ENCODE measurements at regions not wholly inside any gene's neighbourhood (a gene's known extent, or its start where the extent isn't known, plus 50 kb on each side); places are given as distances from the start of the nearest gene placed in this dataset.
A peak's percentile ranks its signal among the peaks of the same experiment; 100 is the strongest.

DNA sequence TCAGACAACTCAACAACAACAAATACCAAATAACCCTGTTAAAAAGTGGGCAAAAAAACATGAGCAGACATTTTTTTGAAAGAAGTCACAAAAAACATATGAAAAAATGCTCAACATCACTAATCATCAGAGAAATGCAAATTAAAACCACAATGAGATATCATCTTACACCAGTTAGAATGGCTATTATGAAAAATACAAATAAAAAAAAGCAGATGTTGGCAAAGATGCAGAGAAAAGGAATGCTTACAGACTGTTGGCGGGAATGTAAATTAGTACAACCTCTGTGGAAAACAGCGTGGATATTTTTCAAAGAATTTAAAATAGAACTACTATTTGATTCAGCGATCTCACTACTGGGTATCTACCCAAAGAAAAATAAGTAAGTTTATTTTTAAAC lies 114.0 kb downstream of the SLC38A4 start:
- no peak overlapping the region for H3K27ac ChIP-seq (ENCODE audit: low read depth in 1 of 2, low read length in 2 of 2)
- ATAC-seq (ENCODE audit: low FRiP score) (no peak), DNase-seq (no peak)
- H3K36me3 ChIP-seq (ENCODE audit: control insufficient read depth in 1 of 2, insufficient read depth in 2 of 2, low read length in 1 of 2), result no peaks in the 10 kb centered on the region
- 41 to 43% methylated on average over 3 of the region's 3 CpGs for WGBS, 2 donors
- no peaks in the 10 kb centered on the region for H3K27me3 ChIP-seq (ENCODE audit: control insufficient read depth in 1 of 2, insufficient read depth in 2 of 2, low read length in 1 of 2)
- no peaks in the 10 kb centered on the region for H3K4me1 ChIP-seq (ENCODE audit: control insufficient read depth in 1 of 2, insufficient read depth in 2 of 2, low read length in 2 of 2)
- no peak overlapping the region for H3K4me3 ChIP-seq (ENCODE audit: low read length in 2 of 2)
- no peaks in the 10 kb centered on the region for H3K9me3 ChIP-seq (ENCODE audit: control insufficient read depth, low read length)
- intact Hi-C loops (cut with DNase I), result no loop called here

DNA sequence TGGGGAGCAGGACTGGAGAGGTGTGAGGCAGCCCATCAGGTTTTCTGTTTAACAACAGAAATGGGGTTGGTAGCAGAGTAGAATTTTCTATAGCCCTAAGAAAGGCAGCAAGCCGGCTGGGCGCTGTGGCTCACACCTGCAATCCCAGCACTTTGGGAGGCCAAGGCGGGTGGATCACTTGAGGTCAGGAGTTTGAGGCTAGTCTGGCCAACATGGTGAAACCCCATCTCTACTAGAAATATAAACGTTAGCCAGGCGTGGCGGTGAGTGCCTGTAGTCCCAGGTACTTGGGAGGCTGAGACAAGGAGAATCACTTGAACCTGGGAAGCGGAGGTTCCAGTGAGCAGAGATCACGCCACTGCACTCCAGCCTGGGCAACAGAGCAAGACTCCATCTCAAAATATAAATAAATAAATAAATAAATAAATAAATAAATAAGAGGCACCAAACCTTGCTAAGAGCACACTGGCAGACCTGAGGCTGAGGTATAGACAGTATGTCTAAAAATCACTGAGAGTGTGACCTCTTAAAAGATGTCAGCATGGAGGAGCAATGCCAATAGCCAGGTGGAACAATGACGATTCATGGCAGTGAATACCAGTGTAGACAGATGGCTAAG lies 115.6 kb downstream of the SLC38A4 start:
- no peaks in the 10 kb centered on the region for H3K27me3 ChIP-seq (ENCODE audit: control insufficient read depth in 1 of 2, insufficient read depth in 2 of 2, low read length in 1 of 2)
- H3K4me1 ChIP-seq (ENCODE audit: control insufficient read depth in 1 of 2, insufficient read depth in 2 of 2, low read length in 2 of 2), result no peaks in the 10 kb centered on the region
- no peaks in the 10 kb centered on the region for H3K36me3 ChIP-seq (ENCODE audit: control insufficient read depth in 1 of 2, insufficient read depth in 2 of 2, low read length in 1 of 2)
- no peak overlapping the region for H3K27ac ChIP-seq (ENCODE audit: low read depth in 1 of 2, low read length in 2 of 2)
- DNase-seq, result no peak
- ATAC-seq (ENCODE audit: low FRiP score), result no peak
- no peak overlapping the region for H3K4me3 ChIP-seq (ENCODE audit: low read length in 2 of 2)
- intact Hi-C loops (cut with DNase I), result no loop called here
- no peaks in the 10 kb centered on the region for H3K9me3 ChIP-seq (ENCODE audit: control insufficient read depth, low read length)
- 89 to 95% methylated on average over 9 of the region's 9 CpGs for WGBS, 2 donors

DNA sequence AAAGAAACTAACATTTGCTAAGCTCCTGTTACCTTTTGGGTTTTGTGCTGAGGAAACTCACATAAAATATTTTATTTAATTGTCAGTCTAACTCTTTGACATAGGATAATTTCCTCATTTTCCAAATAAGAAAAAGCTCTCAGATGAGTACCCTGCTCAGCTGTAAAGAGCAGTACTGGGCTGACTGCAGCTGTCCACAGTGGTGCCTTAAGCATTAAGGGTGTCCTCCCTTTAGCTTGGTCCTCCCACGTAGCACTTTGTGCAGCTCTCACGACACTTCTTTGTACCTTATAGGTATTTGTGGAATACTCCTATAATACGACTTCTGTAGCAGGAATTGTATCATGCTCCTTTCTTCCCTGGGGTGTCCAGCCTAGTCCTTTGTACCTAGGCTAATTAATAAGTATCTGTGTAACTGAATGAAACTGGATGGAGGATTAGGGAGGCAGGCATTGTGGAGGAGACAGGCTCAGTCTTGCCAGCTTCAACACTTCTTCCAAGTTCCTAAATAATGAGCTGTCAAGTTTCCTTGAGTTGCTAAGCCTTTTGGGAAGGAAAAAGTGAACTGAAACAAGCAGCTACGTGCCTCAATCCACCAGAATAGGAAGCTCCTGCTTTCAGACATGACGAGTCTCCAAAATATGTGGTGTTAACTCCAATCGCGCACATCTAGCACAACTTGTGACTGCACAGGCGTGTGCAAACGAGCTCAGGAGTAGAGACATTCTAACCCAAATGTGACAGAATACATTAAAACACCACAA lies 123.0 kb downstream of the SLC38A4 start:
- no peak overlapping the region for H3K4me3 ChIP-seq (ENCODE audit: low read length in 2 of 2)
- H3K27ac ChIP-seq (ENCODE audit: low read depth in 1 of 2, low read length in 2 of 2), result peak overlapping the region in 1 of 2 donors; percentile 12
- intact Hi-C loops (cut with DNase I), result no loop called here
- WGBS, 2 donors, result 28 to 31% methylated on average over 9 of the region's 9 CpGs
- peak in 1 of 2 donors; percentile 50 for DNase-seq
- no peaks in the 10 kb centered on the region for H3K36me3 ChIP-seq (ENCODE audit: control insufficient read depth in 1 of 2, insufficient read depth in 2 of 2, low read length in 1 of 2)
- ATAC-seq (ENCODE audit: low FRiP score), result peak; percentile 65
- no peaks in the 10 kb centered on the region for H3K27me3 ChIP-seq (ENCODE audit: control insufficient read depth in 1 of 2, insufficient read depth in 2 of 2, low read length in 1 of 2)
- peaks cover 2% of the 10 kb centered on the region for H3K9me3 ChIP-seq (ENCODE audit: control insufficient read depth, low read length)
- peaks cover 0 to 2% of the 10 kb centered on the region in 2 donors for H3K4me1 ChIP-seq (ENCODE audit: control insufficient read depth in 1 of 2, insufficient read depth in 2 of 2, low read length in 2 of 2)

DNA sequence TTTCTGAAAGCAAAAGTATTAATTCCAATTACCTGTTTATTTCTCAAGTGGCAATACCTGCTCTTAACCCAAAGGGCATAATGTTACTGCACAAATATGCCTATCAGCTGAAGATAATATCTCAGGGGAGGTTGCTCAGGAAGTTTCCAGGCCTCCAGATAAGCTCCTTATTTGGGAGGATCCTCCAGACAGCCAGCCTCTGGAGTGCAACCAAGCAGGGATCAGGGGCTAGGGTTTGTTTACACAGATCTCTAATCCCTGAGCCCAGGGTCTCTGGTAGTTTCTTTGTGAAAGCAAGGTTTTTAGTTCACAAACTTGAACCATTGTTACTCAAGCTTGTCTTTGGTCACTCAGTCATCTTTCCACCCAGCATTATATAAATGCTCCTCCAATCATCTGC lies 124.4 kb downstream of the SLC38A4 start:
- Histone ChIP-seq H3K4me1 (ENCODE audit: control insufficient read depth in 1 of 2, insufficient read depth in 2 of 2, low read length in 2 of 2) (peaks cover 0 to 2% of the 10 kb centered on the region in 2 donors), H3K36me3 (ENCODE audit: control insufficient read depth in 1 of 2, insufficient read depth in 2 of 2, low read length in 1 of 2) (no peaks in the 10 kb centered on the region), H3K4me3 (ENCODE audit: low read length in 2 of 2) (no peak overlapping the region), H3K9me3 (ENCODE audit: control insufficient read depth, low read length) (peaks cover 6% of the 10 kb centered on the region), H3K27me3 (ENCODE audit: control insufficient read depth in 1 of 2, insufficient read depth in 2 of 2, low read length in 1 of 2) (no peaks in the 10 kb centered on the region), H3K27ac (ENCODE audit: low read depth in 1 of 2, low read length in 2 of 2) (no peak overlapping the region)
- ATAC-seq (ENCODE audit: low FRiP score), result no peak
- DNase-seq, result no peak
- intact Hi-C loops (cut with DNase I), result no loop called here

DNA sequence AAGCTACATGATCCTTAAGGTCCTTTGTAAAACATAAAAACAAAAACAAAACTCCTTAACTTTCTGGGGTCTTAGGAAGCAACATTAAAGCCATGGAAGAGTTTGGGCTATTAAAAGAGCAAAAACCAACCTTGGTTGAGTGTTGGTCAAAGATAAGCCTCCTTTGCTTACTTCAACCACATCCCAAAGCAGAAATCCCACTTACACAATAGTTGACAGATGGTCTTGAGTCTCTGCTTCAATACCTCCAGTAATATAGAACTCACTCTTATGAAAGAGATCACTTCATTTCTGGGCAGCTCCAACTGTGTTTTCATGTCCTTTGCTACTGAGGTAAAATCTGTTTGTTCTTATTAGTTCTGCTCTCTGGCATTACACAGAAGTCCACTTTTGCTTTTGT lies 125.8 kb downstream of the SLC38A4 start:
- ATAC-seq (ENCODE audit: low FRiP score), result no peak
- intact Hi-C loops (cut with DNase I), result no loop called here
- peaks cover 0 to 2% of the 10 kb centered on the region in 2 donors for H3K4me1 ChIP-seq (ENCODE audit: control insufficient read depth in 1 of 2, insufficient read depth in 2 of 2, low read length in 2 of 2)

DNA sequence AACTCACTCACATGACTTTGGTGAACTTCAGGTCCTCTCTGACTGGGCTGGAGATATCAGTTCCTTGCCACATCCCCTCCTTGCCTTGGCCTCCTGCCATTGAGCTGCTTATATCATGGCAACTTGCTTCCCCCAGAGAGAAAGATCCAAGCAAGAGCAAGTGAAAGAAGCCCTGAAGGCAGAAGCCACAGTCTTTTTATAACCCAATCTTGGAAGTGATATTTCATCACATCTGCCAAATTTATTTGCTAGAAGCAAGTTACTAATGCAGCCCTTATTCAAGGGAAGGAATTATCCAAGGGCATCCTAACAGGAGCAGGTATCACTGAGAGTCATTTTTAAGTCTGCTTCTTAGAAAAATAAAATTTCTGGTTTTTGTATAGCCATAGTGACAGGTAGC lies 127.8 kb downstream of the SLC38A4 start:
- H3K27me3 ChIP-seq (ENCODE audit: control insufficient read depth in 1 of 2, insufficient read depth in 2 of 2, low read length in 1 of 2), result no peaks in the 10 kb centered on the region
- no peaks in the 10 kb centered on the region for H3K36me3 ChIP-seq (ENCODE audit: control insufficient read depth in 1 of 2, insufficient read depth in 2 of 2, low read length in 1 of 2)
- peaks cover 6% of the 10 kb centered on the region for H3K9me3 ChIP-seq (ENCODE audit: control insufficient read depth, low read length)
- ATAC-seq (ENCODE audit: low FRiP score) (no peak), DNase-seq (no peak)
- H3K4me3 ChIP-seq (ENCODE audit: low read length in 2 of 2), result peak overlapping the region in 1 of 2 donors; percentile 18
- no peak overlapping the region for H3K27ac ChIP-seq (ENCODE audit: low read depth in 1 of 2, low read length in 2 of 2)
- peaks cover 0 to 1% of the 10 kb centered on the region in 2 donors for H3K4me1 ChIP-seq (ENCODE audit: control insufficient read depth in 1 of 2, insufficient read depth in 2 of 2, low read length in 2 of 2)
- intact Hi-C loops (cut with DNase I), result no loop called here

More for the DNA sequence above, 125.8 kb downstream of the SLC38A4 start:
- H3K27me3 ChIP-seq (ENCODE audit: control insufficient read depth in 1 of 2, insufficient read depth in 2 of 2, low read length in 1 of 2), result no peaks in the 10 kb centered on the region
- H3K27ac ChIP-seq (ENCODE audit: low read depth in 1 of 2, low read length in 2 of 2), result no peak overlapping the region
- no peak overlapping the region for H3K4me3 ChIP-seq (ENCODE audit: low read length in 2 of 2)
- peaks cover 6% of the 10 kb centered on the region for H3K9me3 ChIP-seq (ENCODE audit: control insufficient read depth, low read length)
- no peak for DNase-seq
- H3K36me3 ChIP-seq (ENCODE audit: control insufficient read depth in 1 of 2, insufficient read depth in 2 of 2, low read length in 1 of 2), result no peaks in the 10 kb centered on the region

DNA sequence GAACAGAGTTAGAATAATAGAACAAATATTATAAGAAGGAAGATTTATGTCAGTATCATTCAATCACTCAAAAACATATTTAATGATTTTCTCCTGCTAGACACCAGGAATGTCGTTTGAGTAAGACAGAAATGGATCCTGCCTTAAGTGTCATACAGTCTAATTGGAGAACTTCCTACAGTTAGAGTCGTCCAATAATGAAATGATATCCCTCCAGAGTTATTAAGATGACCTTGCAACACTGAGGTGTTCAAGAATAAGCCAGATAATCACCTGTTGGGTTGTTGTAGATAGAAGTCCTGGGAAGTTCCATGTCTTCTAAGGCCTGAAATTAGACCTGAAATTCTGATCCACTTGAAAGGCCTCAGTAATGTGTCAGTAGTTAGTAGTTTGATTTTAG lies 132.3 kb downstream of the SLC38A4 start:
- H3K27me3 ChIP-seq (ENCODE audit: control insufficient read depth in 1 of 2, insufficient read depth in 2 of 2, low read length in 1 of 2), result no peaks in the 10 kb centered on the region
- WGBS, 2 donors, result 33 to 45% methylated on average over 2 of the region's 2 CpGs
- H3K9me3 ChIP-seq (ENCODE audit: control insufficient read depth, low read length), result peaks cover 6% of the 10 kb centered on the region
- no peak for ATAC-seq (ENCODE audit: low FRiP score)
- no peaks in the 10 kb centered on the region for H3K36me3 ChIP-seq (ENCODE audit: control insufficient read depth in 1 of 2, insufficient read depth in 2 of 2, low read length in 1 of 2)
- no peak overlapping the region for H3K27ac ChIP-seq (ENCODE audit: low read depth in 1 of 2, low read length in 2 of 2)
- DNase-seq, result no peak
- intact Hi-C loops (cut with DNase I), result no loop called here
- no peak overlapping the region for H3K4me3 ChIP-seq (ENCODE audit: low read length in 2 of 2)
- no peaks in the 10 kb centered on the region for H3K4me1 ChIP-seq (ENCODE audit: control insufficient read depth in 1 of 2, insufficient read depth in 2 of 2, low read length in 2 of 2)

DNA sequence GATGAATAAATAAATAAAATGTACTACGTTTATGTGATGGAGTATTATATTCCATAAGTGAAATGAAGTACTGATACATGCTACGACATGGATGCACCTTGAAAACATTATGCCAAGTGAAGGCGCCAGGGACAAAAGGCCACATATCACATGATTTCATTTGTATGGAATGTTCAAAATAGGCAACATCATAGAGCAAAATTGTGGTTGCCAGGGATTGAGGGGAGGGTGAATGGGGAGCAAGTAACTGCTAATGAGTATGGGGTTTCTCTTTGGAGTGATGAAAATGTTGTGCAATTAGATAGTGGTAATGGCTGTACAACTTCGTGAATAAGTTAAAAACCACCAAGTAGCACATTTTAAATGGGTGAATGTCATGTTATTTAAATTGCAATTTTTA lies 132.8 kb downstream of the SLC38A4 start:
- no peaks in the 10 kb centered on the region for H3K4me1 ChIP-seq (ENCODE audit: control insufficient read depth in 1 of 2, insufficient read depth in 2 of 2, low read length in 2 of 2)
- H3K36me3 ChIP-seq (ENCODE audit: control insufficient read depth in 1 of 2, insufficient read depth in 2 of 2, low read length in 1 of 2), result no peaks in the 10 kb centered on the region
- H3K9me3 ChIP-seq (ENCODE audit: control insufficient read depth, low read length), result peaks cover 6% of the 10 kb centered on the region
- ATAC-seq (ENCODE audit: low FRiP score) (no peak), DNase-seq (no peak)
- no peak overlapping the region for H3K4me3 ChIP-seq (ENCODE audit: low read length in 2 of 2)
- H3K27ac ChIP-seq (ENCODE audit: low read depth in 1 of 2, low read length in 2 of 2), result no peak overlapping the region
- intact Hi-C loops (cut with DNase I), result no loop called here
- 45 to 52% methylated on average over 4 of the region's 4 CpGs for WGBS, 2 donors
- no peaks in the 10 kb centered on the region for H3K27me3 ChIP-seq (ENCODE audit: control insufficient read depth in 1 of 2, insufficient read depth in 2 of 2, low read length in 1 of 2)

DNA sequence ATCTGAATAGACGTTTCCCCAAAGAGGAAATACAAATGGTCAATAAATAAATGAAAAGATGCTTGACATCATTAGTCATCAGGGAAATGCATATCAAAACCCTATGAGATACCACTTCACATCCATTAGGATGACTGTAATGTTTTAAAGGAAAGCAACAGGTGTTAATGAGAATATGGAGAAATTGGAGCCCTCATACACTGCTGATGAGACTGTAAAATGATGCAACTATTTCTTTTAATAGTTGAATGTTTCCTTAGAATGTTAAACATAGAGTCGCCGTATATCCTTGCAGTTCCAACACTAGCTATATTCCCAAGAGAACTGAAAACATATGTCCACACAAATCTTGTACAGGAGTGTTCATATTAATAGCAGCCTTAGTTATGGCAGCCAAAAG lies 133.2 kb downstream of the SLC38A4 start:
- DNase-seq (no peak), ATAC-seq (ENCODE audit: low FRiP score) (no peak)
- H3K9me3 ChIP-seq (ENCODE audit: control insufficient read depth, low read length), result peaks cover 3% of the 10 kb centered on the region
- H3K36me3 ChIP-seq (ENCODE audit: control insufficient read depth in 1 of 2, insufficient read depth in 2 of 2, low read length in 1 of 2), result no peaks in the 10 kb centered on the region
- no peaks in the 10 kb centered on the region for H3K4me1 ChIP-seq (ENCODE audit: control insufficient read depth in 1 of 2, insufficient read depth in 2 of 2, low read length in 2 of 2)
- intact Hi-C loops (cut with DNase I), result no loop called here
- H3K27me3 ChIP-seq (ENCODE audit: control insufficient read depth in 1 of 2, insufficient read depth in 2 of 2, low read length in 1 of 2), result no peaks in the 10 kb centered on the region
- WGBS, 2 donors, result 63 to 76% methylated on average over 3 of the region's 3 CpGs
- no peak overlapping the region for H3K27ac ChIP-seq (ENCODE audit: low read depth in 1 of 2, low read length in 2 of 2)
- H3K4me3 ChIP-seq (ENCODE audit: low read length in 2 of 2), result no peak overlapping the region

Measured in aorta (tissue), 5 donors.